Sciatic nerve (tissue), 2 donors: ENCODE measurements at regions not wholly inside any gene's neighbourhood (a gene's known extent, or its start where the extent isn't known, plus 50 kb on each side); places are given as distances from the start of the nearest gene placed in this dataset.

Source experiments
- ATAC-seq: fragments of 200-7000 bp; cut with Tn5 transposase; one replicate; pipeline ENCODE4 v1.9.1; 2020; ENCODE audit warnings: mild to moderate bottlenecking, moderate library complexity
- DNase-seq: peaks from one replicate; pipeline ENCODE4 v3.0.0-alpha.2; 2020; ENCODE audit warnings: low spot score
- intact Hi-C: fragments of 100-400 bp; cut with DNase I; formaldehyde crosslinking; loops from one replicate; pipeline ENCODE4 v1.14.2; 2022
- donor health status: DM: no; HTN: no; CAD: no.
- donor health status: DM: no; HTN: no; CAD: no.

- ATAC-seq (no peak), DNase-seq (no peak)
- intact Hi-C loops, result no loop called here
Measured at GRCh38 chr2:239625156-239625845, 224.5 kb upstream of the HDAC4 start.

- intact Hi-C loops, result no loop called here
- DNase-seq, result no peak
- no peak for ATAC-seq
Measured at GRCh38 chr2:239621611-239622010, 220.8 kb upstream of the HDAC4 start.

GRCh38 chr2:239619369-239619768, 218.5 kb upstream of the HDAC4 start:
- DNase-seq (no peak), ATAC-seq (no peak)

GRCh38 chr2:239616729-239617128, 215.9 kb upstream of the HDAC4 start:
- intact Hi-C loops, result no loop called here
- ATAC-seq (no peak), DNase-seq (no peak)

More at GRCh38 chr2:239619369-239619768, 218.5 kb upstream of the HDAC4 start:
- intact Hi-C loops, result no loop called here

DNA sequence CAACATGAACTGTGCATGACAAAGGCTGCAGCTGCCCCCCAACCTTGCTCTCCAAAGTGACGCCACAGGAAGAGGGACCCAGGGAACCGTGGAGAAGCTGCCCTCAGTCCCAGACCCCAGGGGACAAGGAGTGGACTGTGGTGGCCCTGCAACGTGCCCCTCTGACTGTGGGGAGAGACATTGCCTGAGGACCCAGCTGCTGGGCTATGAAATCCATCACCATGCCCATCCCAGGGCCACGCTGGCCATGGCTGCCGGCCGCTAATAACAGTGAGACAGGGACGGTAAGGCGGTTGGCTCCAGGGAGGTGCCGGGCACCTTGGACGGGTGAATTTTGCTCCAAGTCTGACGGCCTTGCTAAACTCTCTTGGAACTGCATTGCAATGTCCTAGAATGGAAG, 211.3 kb upstream of the HDAC4 start:
- no peak for ATAC-seq
- DNase-seq, result no peak
- intact Hi-C loops, result no loop called here

DNA sequence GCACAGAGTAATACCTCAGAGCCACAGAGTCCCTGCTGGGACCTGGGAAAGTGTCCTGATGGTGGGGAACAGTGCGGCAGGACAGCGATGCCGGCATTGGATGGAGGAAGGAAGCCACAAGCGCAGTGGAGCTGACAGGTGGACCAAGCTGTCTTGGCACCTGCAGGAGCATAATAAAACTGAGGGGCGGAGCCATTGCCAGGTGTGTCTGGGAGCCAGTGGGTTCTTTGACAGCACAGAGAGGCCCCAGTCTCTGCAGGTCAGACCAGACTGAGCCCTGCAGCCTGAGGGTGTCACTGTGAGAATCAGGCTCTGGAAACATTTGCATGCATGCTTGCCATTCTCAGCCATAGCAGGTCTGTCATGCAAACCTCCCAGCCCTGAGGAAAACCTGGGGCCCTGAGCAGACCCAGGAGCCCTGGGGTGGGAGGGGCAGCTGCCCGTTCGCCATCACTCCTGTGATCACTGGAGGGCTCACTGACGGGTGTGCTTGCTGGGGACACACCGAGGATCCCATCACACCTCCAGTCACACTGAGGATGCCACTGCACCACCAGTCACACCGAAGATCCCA, 210.5 kb upstream of the HDAC4 start:
- DNase-seq (no peak), ATAC-seq (no peak)
- intact Hi-C loops, result no loop called here

DNA sequence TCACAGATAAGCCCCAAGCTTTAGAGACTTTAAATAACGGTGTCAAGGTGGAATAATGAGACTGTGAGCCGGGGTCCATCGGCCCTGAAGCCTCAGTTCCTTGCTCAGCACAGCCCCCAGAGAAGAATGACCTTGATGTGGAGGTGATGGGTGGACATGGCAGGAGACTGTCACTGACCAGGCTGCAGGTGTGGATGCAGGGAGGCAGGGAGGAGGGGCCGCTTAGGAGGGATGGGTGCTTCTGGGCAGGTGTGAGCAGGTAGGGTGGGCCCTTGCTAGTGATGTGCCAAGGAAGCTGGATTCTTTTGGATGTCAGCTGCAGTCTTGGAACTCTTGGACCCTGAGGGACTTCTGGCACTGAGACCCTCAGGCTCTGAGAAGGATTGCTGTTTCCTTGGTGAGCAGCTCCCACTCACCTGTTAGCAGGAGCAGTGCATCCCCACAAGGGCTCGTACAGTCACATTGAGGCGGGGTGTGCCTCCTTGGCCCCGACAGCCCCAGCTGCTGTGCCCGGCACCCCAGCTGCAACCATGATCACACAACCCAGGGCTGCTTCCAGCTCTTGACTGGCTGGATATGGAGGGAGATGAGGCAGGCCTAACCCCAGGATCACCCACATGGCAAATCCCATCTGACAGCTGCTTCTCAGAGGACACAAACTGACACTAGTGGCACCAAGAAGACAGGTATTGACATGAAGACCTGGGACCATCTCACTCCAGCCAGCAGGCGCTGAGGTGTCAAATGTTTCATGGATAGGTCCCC, 209.8 kb upstream of the HDAC4 start:
- ATAC-seq (no peak), DNase-seq (no peak)
- intact Hi-C loops, result no loop called here

DNA sequence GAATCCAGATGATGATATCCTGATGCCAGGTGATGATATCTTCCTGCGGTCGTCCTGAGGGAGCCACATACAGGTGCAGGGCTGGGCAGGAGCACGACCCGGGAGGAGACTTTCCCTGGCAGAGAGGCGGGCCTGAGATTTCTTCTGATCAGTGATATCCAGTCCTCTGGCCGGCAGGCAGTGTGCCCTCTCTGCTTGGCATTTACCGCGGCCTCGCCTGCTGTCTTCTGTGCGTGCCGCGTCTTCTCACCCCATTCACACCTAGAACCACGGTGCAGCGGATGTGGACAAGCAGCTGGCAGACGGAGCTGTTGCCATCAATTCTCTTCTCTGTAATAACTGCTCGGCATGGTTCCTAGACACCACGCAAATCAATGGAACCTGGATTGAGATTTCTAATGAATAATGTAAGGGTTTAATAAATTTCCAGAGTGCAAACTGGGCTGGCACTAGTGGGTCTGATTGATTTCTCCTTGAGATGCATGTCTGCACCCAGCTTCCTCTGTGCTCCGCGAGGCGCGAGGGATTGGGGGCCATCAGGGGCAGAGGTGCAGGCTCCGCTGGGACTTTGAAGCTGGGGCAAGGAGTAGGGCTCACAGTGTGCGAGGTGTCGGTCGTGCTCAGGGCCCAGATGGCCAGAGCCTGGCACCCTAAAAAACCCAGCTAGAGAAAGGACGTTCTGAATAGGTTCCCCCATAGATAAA, 208.9 kb upstream of the HDAC4 start:
- no peak for ATAC-seq
- peak; percentile 53 for DNase-seq
- intact Hi-C loops, result no loop called here

DNA sequence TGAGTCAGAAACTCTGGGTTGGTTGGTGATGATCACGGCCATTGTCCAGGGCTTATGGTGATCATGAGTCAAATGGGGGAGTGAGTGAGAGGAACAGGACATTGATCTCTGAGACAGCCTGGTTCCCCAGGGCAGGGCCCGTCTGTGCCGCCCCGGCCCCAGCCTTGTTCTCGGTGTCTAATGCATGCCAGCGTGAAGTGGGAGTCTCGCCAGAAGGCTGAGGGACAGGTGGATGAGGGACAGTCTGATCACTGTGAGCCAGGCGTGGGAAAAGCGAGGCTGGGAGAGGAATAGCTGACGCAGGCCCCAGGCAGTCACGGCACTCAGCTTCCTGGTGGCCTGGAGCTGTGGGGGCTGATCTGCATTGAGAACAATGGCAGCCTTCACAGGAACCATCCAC, 208.3 kb upstream of the HDAC4 start:
- intact Hi-C loops, result no loop called here
- DNase-seq (peak; percentile 53), ATAC-seq (no peak)

DNA sequence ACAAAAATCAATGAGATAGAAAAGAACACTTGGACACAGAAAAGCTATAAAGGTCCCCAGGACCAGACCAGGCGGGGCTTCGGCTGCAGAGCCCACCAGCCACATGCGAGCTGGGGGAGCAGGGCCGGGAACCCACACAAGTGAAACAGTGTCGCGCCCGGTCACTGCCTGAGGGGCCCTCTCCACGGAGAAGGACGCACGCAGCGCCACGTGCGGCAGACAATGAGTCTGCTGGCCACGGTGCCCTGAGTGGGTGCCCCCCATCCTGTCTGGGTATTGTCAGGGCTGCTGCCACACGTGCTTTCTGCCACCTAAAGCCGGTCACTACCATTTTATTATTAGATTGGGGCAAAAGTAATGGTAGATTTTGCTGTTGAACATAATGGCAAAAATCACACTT, 207.9 kb upstream of the HDAC4 start:
- ATAC-seq, result no peak
- no peak for DNase-seq
- intact Hi-C loops, result no loop called here

- no peak for DNase-seq
- intact Hi-C loops, result no loop called here
- no peak for ATAC-seq
Measured at GRCh38 chr2:239608260-239608659, 207.4 kb upstream of the HDAC4 start.

GRCh38 chr2:239607517-239608191, 206.8 kb upstream of the HDAC4 start:
- ATAC-seq (peak; percentile 47), DNase-seq (peak; percentile 59)
- intact Hi-C loops, result no loop called here

DNA sequence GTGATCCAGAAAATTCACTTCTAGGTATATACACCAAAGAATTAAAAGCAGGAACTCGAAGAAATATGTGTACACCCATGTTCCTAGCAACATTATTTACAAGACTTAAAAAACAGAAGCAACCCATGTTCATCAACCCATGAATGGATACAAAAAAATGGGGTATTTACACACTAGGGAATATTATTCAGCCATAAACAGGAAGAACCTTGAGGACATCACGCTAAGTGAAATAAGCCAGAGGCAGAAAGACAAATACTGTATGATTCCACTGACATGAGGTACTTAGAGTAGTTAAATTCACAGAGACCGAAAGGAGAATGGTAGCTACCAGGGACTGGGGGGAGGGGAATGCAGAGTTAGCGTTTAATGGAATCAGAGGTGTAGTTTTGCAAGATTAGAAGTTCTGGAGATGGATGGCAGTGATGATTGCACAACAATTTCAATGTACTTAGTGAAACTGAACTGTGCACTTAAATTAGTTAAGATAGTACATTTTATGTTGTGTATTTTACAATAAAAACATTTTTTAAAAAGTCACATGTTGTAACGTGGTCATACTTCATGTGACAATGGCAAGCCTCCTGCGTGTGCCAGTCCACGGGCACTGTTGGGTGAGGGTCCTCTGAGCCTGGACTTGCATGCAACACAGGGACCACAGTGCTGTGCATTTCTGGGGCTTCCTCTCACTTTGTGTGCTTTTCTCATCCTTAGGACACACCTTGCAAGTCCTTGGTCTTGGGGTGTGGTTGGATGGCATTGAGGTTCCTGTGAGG, 206.1 kb upstream of the HDAC4 start:
- DNase-seq, result peak; percentile 45
- ATAC-seq, result no peak
- intact Hi-C loops, result no loop called here

GRCh38 chr2:239605976-239606375, 205.2 kb upstream of the HDAC4 start:
- peak; percentile 52 for DNase-seq
- peak; percentile 56 for ATAC-seq
- intact Hi-C loops, result no loop called here

- intact Hi-C loops, result no loop called here
- ATAC-seq, result no peak
- no peak for DNase-seq
Measured at GRCh38 chr2:239605409-239605808, 204.6 kb upstream of the HDAC4 start.

- intact Hi-C loops, result no loop called here
- DNase-seq (no peak), ATAC-seq (no peak)
Measured at GRCh38 chr2:239604861-239605260, 204.0 kb upstream of the HDAC4 start.

DNA sequence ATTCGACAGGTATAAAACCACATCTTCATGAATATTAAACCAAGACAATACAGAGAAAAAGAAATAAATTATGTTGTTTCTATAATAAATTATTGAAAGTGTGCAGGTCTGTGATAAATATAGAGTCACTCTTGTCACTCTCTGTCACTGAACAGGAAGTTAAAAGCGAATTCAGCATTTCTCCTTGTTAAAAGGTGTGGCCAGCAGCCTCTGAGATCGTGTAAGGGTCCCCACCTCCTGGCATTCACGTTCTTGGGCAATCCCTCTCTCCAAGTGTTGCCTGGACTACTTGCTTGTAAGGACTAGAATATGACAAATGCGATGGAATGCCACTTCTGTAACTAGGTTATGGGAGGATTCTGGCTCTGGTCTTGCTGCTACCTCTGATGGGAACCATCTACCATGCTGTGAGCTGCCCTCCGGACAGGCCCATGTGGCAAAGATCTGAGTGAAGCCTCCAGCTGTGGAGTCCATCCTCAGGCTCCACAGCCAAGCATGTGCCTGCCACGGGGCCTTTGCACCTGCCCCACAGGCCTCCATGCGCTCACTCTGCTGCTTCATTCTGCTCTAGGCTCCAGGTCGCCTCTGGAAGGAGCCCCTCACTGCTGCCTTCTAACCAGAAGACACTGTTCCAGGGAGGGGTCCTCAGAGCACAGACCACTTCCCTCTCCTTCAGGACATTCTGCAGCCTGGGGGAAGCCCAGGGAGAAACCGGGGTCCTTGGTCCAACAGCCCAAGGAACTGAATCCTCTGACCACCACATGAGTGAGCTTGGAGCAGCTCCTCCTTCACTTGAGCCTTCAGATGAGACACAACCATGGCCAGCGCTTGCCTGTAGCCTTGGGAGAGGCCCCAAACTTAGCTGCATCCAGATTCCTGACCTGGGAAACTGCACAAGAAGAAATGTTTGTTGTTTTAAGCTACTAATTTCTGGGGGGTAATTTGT, 202.9 kb upstream of the HDAC4 start:
- no peak for DNase-seq
- intact Hi-C loops, result no loop called here
- ATAC-seq, result no peak
